ENCODE measurements at regions not wholly inside any gene's neighbourhood (a gene's known extent, or its start where the extent isn't known, plus 50 kb on each side); places are given as distances from the start of the nearest gene placed in this dataset.

GRCh38 chr4:126718136-126718535, 914.6 kb upstream of the INTU start:
- no peak for DNase-seq

- no peak for DNase-seq
Measured at GRCh38 chr4:126719852-126720251, 912.9 kb upstream of the INTU start.

- DNase-seq = no peak
Measured at GRCh38 chr4:126725906-126726305, 906.9 kb upstream of the INTU start.

- no peak for DNase-seq
Measured at GRCh38 chr4:126727461-126727860, 905.3 kb upstream of the INTU start.

DNA sequence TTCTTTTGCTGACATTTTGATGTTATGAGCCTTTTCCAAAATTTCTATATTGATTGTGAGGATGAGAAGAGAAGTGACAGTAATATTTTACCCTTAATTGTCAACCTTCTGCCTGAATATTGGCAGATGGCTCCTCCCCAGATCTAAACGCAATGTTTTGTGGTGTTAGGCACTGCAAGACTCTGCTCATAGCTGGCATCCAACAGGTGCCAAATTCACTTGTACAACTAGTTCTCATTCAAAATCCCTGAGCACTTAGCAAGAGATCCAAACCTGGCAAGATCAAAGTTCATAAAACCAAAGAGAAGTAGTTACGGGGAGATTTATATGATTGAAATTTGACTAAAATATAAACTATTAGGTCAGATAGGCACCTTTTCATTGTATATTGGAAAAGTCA, 901.7 kb upstream of the INTU start:
- DNase-seq = no peak

DNA sequence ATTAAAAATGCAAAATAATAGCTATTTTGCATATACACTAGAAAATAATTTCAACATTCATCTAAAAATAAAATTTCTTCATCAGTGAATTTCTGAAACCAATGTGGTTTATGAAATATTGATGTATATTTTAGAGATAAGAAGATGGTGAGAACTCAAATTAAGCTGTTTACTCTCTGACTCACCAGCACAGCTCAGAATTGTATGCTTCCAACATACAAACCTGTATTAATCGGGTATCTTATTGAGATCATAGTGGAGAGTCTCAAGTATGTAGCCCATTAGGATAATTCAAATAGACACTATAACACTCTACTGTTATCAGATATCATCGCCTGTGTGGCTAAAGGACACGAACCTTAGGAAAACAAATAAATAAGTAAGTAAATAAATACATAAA, 899.5 kb upstream of the INTU start:
- no peak for DNase-seq

DNA sequence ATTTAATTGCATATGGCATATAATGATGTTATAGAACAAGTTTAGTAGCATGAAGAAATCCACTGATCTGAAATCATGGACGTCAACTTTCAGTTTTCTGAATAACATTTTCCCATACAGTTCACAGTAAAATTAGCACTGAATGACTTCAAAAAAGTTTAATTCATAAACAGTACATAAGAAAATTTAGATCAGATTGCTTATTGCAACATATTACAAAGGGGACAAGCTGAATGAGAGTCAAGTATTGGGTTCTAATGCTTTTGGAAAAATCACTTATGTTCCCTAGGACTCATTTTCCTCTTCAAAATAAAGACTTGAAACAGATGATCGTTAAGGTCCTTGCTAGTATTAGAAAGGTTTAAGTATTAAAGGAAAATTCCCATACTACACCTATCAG, 898.3 kb upstream of the INTU start:
- DNase-seq = no peak

GRCh38 chr4:126735294-126736132, 897.2 kb upstream of the INTU start:
- no peak for DNase-seq

GRCh38 chr4:126736133-126736518, 896.6 kb upstream of the INTU start:
- DNase-seq = no peak

DNA sequence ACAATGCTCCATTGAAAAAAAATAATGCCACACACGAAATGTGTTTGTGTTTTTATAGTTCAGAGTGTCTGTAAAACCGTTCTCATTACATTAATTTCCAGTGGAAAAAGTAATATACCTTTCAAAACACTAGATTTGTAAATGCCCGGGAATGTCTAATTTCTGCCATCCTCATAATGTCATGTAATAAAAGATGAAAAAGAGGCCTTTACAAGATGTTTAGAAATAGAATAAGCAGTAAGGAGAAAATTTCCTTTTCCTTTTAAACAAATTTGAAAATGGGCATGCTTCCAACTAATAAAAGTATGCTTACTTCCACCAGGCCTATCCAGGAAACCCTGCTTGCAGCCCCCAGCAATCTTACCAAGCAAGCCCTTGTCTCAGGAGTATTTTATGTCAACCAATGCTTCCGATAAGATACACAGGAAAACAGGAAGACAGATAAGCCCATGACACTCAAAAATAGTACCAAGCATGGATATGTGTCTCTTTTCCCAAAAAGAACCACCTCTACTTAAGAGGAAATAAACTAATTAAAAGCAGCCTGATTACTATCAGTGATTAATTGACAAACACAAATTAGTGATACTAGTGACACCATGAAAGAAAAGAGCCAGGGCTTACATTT, 894.7 kb upstream of the INTU start:
- no peak for DNase-seq

- no peak for DNase-seq
Measured at GRCh38 chr4:126738527-126738923, 894.2 kb upstream of the INTU start.

- DNase-seq = no peak
Measured at GRCh38 chr4:126738926-126739325, 893.8 kb upstream of the INTU start.

GRCh38 chr4:126740687-126741086, 892.1 kb upstream of the INTU start:
- no peak for DNase-seq

- DNase-seq = no peak
Measured at GRCh38 chr4:126742048-126742447, 890.7 kb upstream of the INTU start.

DNA sequence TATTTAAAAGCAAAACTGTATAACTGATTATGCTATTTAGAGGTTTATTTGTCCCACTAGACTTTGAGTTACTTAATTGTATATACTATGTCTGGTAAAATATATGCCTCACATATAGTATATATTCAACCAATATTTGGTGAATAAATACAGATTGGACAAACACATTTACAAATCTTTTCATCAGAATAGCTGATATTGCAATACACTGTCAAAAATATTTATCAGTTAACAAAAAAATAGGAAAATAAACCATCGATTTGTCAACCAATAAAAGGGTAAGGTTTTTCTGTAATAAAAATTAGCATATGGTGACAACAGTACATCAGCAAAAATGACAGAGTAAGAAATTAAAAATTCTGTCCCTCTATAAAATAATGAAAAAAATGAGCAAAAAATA, 889.9 kb upstream of the INTU start:
- no peak for DNase-seq

GRCh38 chr4:126748736-126749135, 884.0 kb upstream of the INTU start:
- DNase-seq = no peak

- no peak for DNase-seq
Measured at GRCh38 chr4:126750723-126751122, 882.0 kb upstream of the INTU start.

- no peak for DNase-seq
Measured at GRCh38 chr4:126752126-126752525, 880.6 kb upstream of the INTU start.

DNA sequence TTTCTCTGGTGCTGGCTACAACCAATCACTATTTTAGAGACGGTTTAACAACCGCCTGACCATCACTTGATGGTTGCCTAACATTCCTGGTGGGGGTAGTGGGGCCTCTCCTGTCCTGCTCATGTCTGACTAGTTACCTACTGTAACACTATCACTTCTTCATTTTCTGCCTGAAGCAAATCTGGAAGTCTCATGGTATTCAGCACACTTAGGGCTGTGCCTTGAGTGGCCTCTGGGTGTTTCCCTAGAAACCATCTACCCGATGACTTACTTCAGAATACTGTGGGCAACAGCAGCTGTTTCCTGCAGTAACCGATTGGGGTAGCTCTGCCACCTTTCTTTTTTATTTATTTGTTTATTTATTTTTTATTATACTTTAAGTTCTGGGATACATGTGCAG, 880.1 kb upstream of the INTU start:
- DNase-seq = no peak

DNA sequence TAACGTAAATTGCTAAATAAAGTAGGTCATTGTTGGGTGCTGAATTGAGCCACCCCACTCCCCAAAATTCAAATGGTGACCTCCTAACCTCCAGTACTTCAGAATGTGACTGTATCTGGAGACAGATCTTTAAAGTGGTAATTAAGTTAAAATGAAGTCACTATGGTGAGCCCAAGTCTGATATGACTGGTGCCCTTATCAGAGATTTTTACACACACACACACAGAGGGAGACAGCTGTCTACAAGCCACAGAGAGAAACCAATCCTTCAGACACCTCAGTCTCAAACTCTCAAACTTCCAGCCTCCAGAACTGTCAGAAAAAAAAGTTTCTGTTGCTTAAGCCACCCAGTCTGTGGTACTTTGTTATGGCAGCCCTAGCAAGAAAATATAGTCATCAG, 879.2 kb upstream of the INTU start:
- DNase-seq = no peak

DNA sequence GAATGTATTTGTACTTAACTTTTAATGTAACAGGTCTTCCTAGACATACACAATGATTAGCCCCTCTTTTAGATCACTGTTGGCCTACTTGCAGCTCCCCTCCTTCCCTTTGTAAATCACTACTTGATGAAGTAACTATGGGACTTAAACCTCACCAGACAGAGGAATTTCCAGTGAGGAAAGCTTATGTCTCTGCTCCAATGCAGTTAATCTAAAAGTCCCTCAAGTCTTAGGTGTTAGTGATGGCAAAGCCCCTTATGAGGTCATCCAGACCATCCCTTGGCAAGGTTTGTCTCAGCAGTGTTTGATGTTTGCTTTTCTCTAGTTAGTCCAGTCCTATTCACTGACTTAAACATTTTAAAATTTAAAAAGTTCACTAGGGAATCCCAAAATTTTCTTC, 877.3 kb upstream of the INTU start:
- DNase-seq = no peak

- DNase-seq = no peak
Measured at GRCh38 chr4:126756050-126756829, 876.5 kb upstream of the INTU start.

- no peak for DNase-seq
Measured at GRCh38 chr4:126757219-126757618, 875.5 kb upstream of the INTU start.

DNA sequence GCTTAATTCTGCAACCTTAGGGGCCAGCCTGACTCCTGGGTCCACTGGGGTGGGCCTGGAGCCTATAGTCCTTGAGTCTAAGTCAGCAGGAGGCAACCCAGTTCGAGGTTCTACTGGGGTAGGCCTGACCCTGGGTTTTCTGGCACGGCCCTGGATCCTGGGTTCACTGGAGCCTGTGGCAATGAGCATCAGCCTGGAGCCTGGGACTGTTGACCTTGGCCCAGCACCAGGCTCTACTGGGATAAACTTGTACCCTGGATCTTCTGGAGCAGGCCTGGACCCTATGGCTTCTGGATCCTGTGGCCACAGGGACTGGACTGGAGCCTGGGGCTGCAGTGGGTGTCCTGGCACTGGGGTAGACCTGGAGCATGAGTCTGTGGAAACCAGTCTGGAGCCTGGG, 874.3 kb upstream of the INTU start:
- DNase-seq = no peak

All from NCI-H1694 treated with DMSO at 0.1 percent for 48 hours (cell line).